Retinal pigment epithelial cell (primary cell): ENCODE measurements at regions not wholly inside any gene's neighbourhood (a gene's known extent, or its start where the extent isn't known, plus 50 kb on each side); places are given as distances from the start of the nearest gene placed in this dataset.

Experiments
- DNase-seq: peaks from one replicate; pipeline ENCODE4 v3.0.0-alpha.2; 2010; ENCODE audit warnings: low read depth
- H3K4me3 ChIP-seq: 2 replicates; pipeline ENCODE4 v1.5.1; 2011; ENCODE audit warnings: mild to moderate bottlenecking, low read length, control low read depth, moderate library complexity
- CTCF ChIP-seq: conservative IDR thresholded peaks from 2 replicates; pipeline ENCODE4 v1.5.1; 2011; ENCODE audit warnings: low read depth, low read length, control low read depth, inconsistent platforms

GRCh38 chr10:36669615-36670352 is 455.6 kb upstream of the ANKRD30A start:
- H3K4me3 ChIP-seq: no peak overlapping the region
- DNase-seq: no peak
- TF ChIP-seq CTCF: no peak

GRCh38 chr10:36666451-36666850 is 458.9 kb upstream of the ANKRD30A start:
- no peak for TF ChIP-seq CTCF
- no peak overlapping the region for H3K4me3 ChIP-seq
- DNase-seq: no peak

- no peak for DNase-seq
- TF ChIP-seq CTCF: no peak
- no peak overlapping the region for H3K4me3 ChIP-seq
Measured at GRCh38 chr10:36662571-36662970, 462.8 kb upstream of the ANKRD30A start.

GRCh38 chr10:36650274-36650673 is 475.1 kb upstream of the ANKRD30A start:
- H3K4me3 ChIP-seq: no peak overlapping the region
- no peak for TF ChIP-seq CTCF
- no peak for DNase-seq

- DNase-seq: no peak
- H3K4me3 ChIP-seq: no peak overlapping the region
- TF ChIP-seq CTCF: no peak
Measured at GRCh38 chr10:36647540-36647939, 477.9 kb upstream of the ANKRD30A start.

- DNase-seq: no peak
- TF ChIP-seq CTCF: no peak
- H3K4me3 ChIP-seq: no peak overlapping the region
Measured at GRCh38 chr10:36640626-36641025, 484.8 kb upstream of the ANKRD30A start.

GRCh38 chr10:36638462-36639155 is 486.8 kb upstream of the ANKRD30A start:
- TF ChIP-seq CTCF: no peak
- DNase-seq: no peak
- H3K4me3 ChIP-seq: no peak overlapping the region
